Stimulated activated CD8-positive, alpha-beta memory T cell treated with anti-CD3 and anti-CD28 coated beads, Interleukin-12 subunit alpha, Interleukin-12 subunit beta, amount 100 ng/mL, for 1 hour (primary cell): ENCODE measurements at regions not wholly inside any gene's neighbourhood (a gene's known extent, or its start where the extent isn't known, plus 50 kb on each side); places are given as distances from the start of the nearest gene placed in this dataset.
"Not testable (repeated sequence)": the region's sequence is repeated elsewhere in the genome, so short reads cannot be mapped to it uniquely, and the experiment has no call there.

Source experiments
- DNase-seq: peaks from one replicate; pipeline ENCODE4 v3.0.0-alpha.2; 2020; ENCODE audit warnings: low read depth

- no peak for DNase-seq
These were observed 154.6 kb downstream of the ADSS2 start for GRCh38 chr1:244297087-244297486.

- no peak for DNase-seq
These were observed 154.1 kb downstream of the ADSS2 start for GRCh38 chr1:244297616-244298015.

GRCh38 chr1:244300029-244300375 is 151.7 kb downstream of the ADSS2 start:
- not testable (repeated sequence) for DNase-seq

GRCh38 chr1:244301595-244302130 is 150.0 kb downstream of the ADSS2 start:
- DNase-seq, result no peak

GRCh38 chr1:244302876-244303609 is 148.7 kb downstream of the ADSS2 start:
- no peak for DNase-seq

GRCh38 chr1:244303610-244303969 is 148.1 kb downstream of the ADSS2 start:
- no peak for DNase-seq

- DNase-seq, result no peak
These were observed 147.6 kb downstream of the ADSS2 start for GRCh38 chr1:244304156-244304555.

- DNase-seq, result no peak
These were observed 147.1 kb downstream of the ADSS2 start for GRCh38 chr1:244304656-244305055.

- DNase-seq, result no peak
These were observed 145.8 kb downstream of the ADSS2 start for GRCh38 chr1:244305776-244306341.

- DNase-seq, result no peak
These were observed 145.2 kb downstream of the ADSS2 start for GRCh38 chr1:244306544-244306943.

- not testable (repeated sequence) for DNase-seq
These were observed 142.5 kb downstream of the ADSS2 start for GRCh38 chr1:244309191-244309590.

GRCh38 chr1:244311784-244312532 is 139.8 kb downstream of the ADSS2 start:
- DNase-seq, result no peak

- DNase-seq, result no peak
These were observed 138.4 kb downstream of the ADSS2 start for GRCh38 chr1:244313346-244313745.

GRCh38 chr1:244314921-244315559 is 136.7 kb downstream of the ADSS2 start:
- no peak for DNase-seq

- no peak for DNase-seq
These were observed 135.7 kb downstream of the ADSS2 start for GRCh38 chr1:244315996-244316395.

GRCh38 chr1:244316407-244316806 is 135.3 kb downstream of the ADSS2 start:
- no peak for DNase-seq

GRCh38 chr1:244316986-244317655 is 134.6 kb downstream of the ADSS2 start:
- DNase-seq, result no peak

- no peak for DNase-seq
These were observed 133.6 kb downstream of the ADSS2 start for GRCh38 chr1:244318078-244318477.

GRCh38 chr1:244318512-244318911 is 133.2 kb downstream of the ADSS2 start:
- DNase-seq, result no peak

- no peak for DNase-seq
These were observed 132.2 kb downstream of the ADSS2 start for GRCh38 chr1:244319283-244320132.

GRCh38 chr1:244322181-244322580 is 129.5 kb downstream of the ADSS2 start:
- no peak for DNase-seq
